IMR-90 (cell line): ENCODE measurements at regions not wholly inside any gene's neighbourhood (a gene's known extent, or its start where the extent isn't known, plus 50 kb on each side); places are given as distances from the start of the nearest gene placed in this dataset.
A peak's percentile ranks its signal among the peaks of the same experiment; 100 is the strongest.

Experiments
- ATAC-seq: fragments of 200-7000 bp; cut with Tn5 transposase; 2 replicates; pipeline ENCODE4 v1.9.1; 2020; ENCODE audit warnings: low read depth, mild to moderate bottlenecking, moderate library complexity
- BruUV-seq: library from RNA; stranded (reverse); fragments of 400-500 nt; replicated peaks from 2 replicates; lab custom pipeline; 2021; lab: Mats Ljungman, UMichigan
- CTCF ChIA-PET: fragments of 300-600 bp; formaldehyde crosslinking; extraction: SDS; loops from one replicate; lab custom pipeline; 2021; ENCODE audit warnings: antibody characterized with exemption; lab: Yijun Ruan, JAX
- POLR2A ChIA-PET: fragments of 300-600 bp; sonication (Branson Sonifier 250); formaldehyde crosslinking; loops from one replicate; lab custom pipeline; 2022; ENCODE audit warnings: antibody characterized with exemption; ENCODE audit not compliant: unreplicated experiment; lab: Charles Lee
- DNase-seq: peaks from one replicate; pipeline ENCODE4 v3.0.0; 2013
- H2AFZ ChIP-seq: replicated peaks from 2 replicates; pipeline ENCODE3; 2013; ENCODE audit warnings: low read length, mild to moderate bottlenecking; ENCODE audit not compliant: poor library complexity
- H2AK5ac ChIP-seq: 2 replicates; pipeline ENCODE4 v1.6.1; 2013; ENCODE audit warnings: low read depth, low read length, inconsistent platforms
- H2AK9ac ChIP-seq: replicated peaks from 2 replicates; pipeline ENCODE3; 2013; ENCODE audit warnings: mild to moderate bottlenecking, low read depth, low read length, moderate library complexity; ENCODE audit not compliant: poor library complexity
- H2BK120ac ChIP-seq: 2 replicates; pipeline ENCODE4 v1.6.1; 2013; ENCODE audit warnings: low read depth, low read length, inconsistent platforms
- H2BK15ac ChIP-seq: 3 replicates; pipeline ENCODE4 v1.6.1; 2013; ENCODE audit warnings: low read depth, low read length, inconsistent platforms
- H2BK20ac ChIP-seq: 2 replicates; pipeline ENCODE4 v1.6.1; 2013; ENCODE audit warnings: low read depth, mild to moderate bottlenecking, inconsistent platforms, low read length, moderate library complexity
- H2BK5ac ChIP-seq: 2 replicates; pipeline ENCODE4 v1.6.1; 2013; ENCODE audit warnings: mild to moderate bottlenecking, low read depth, low read length, inconsistent platforms; ENCODE audit not compliant: poor library complexity, severe bottlenecking
- H3K14ac ChIP-seq: replicated peaks from 2 replicates; pipeline ENCODE4 v1.6.1; 2013; ENCODE audit warnings: low read depth, low read length, inconsistent platforms
- H3K18ac ChIP-seq: 2 replicates; pipeline ENCODE4 v1.6.1; 2013; ENCODE audit warnings: low read depth, low read length, control low read depth
- H3K23ac ChIP-seq: 2 replicates; pipeline ENCODE4 v1.6.1; 2013; ENCODE audit warnings: low read depth, low read length, inconsistent platforms
- H3K27ac ChIP-seq: 2 replicates; pipeline ENCODE4 v1.5.1; 2013; ENCODE audit warnings: mild to moderate bottlenecking, control low read depth, low read length; ENCODE audit not compliant: insufficient read depth
- H3K27me3 ChIP-seq: 2 replicates; pipeline ENCODE4 v1.6.1; 2013; ENCODE audit warnings: low read length; ENCODE audit not compliant: control insufficient read depth, insufficient read depth
- H3K36me3 ChIP-seq: 2 replicates; pipeline ENCODE4 v1.6.1; 2013; ENCODE audit warnings: low read length, mixed read lengths; ENCODE audit not compliant: control insufficient read depth, insufficient read depth
- H3K4ac ChIP-seq: 2 replicates; pipeline ENCODE4 v1.6.1; 2013; ENCODE audit warnings: low read depth, low read length, inconsistent platforms
- H3K4me1 ChIP-seq: 2 replicates; pipeline ENCODE4 v1.6.1; 2013; ENCODE audit warnings: low read length, mixed read lengths; ENCODE audit not compliant: control insufficient read depth, insufficient read depth
- H3K4me2 ChIP-seq: 2 replicates; pipeline ENCODE4 v1.6.1; 2013; ENCODE audit warnings: low read depth, mild to moderate bottlenecking, control low read depth, low read length, moderate library complexity
- H3K4me3 ChIP-seq: 2 replicates; pipeline ENCODE4 v1.5.1; 2013; ENCODE audit warnings: low read depth, mild to moderate bottlenecking, control low read depth, low read length, moderate library complexity; ENCODE audit not compliant: insufficient read depth
- H3K56ac ChIP-seq: 2 replicates; pipeline ENCODE4 v1.6.1; 2013; ENCODE audit warnings: low read length, inconsistent platforms; ENCODE audit not compliant: insufficient read depth; ENCODE audit errors: extremely low read depth
- H3K79me1 ChIP-seq, 2 experiments: 2 replicates each; pipeline ENCODE4 v1.6.1; 2013; ENCODE audit warnings: low read length in 2 of 2, inconsistent platforms in 1 of 2, low read depth in 1 of 2
- H3K9ac ChIP-seq: 2 replicates; pipeline ENCODE4 v1.6.1; 2013; ENCODE audit warnings: low read depth, low read length, control low read depth
- H3K9me1 ChIP-seq: 2 replicates; pipeline ENCODE4 v1.6.1; 2013; ENCODE audit warnings: low read length, inconsistent platforms; ENCODE audit not compliant: insufficient read depth
- H3K9me3 ChIP-seq: 2 replicates; pipeline ENCODE4 v1.6.1; 2013; ENCODE audit warnings: low read length; ENCODE audit not compliant: control insufficient read depth, insufficient read depth
- H4K20me1 ChIP-seq: 2 replicates; pipeline ENCODE4 v1.6.1; 2013; ENCODE audit warnings: low read length, inconsistent platforms; ENCODE audit not compliant: insufficient read depth
- H4K5ac ChIP-seq: 2 replicates; pipeline ENCODE4 v1.6.1; 2013; ENCODE audit warnings: mild to moderate bottlenecking, low read depth, low read length, control low read depth
- H4K8ac ChIP-seq, 2 experiments: 2 replicates each; pipeline ENCODE4 v1.6.1; 2013; ENCODE audit warnings: low read depth in 2 of 2, low read length in 2 of 2, control low read depth in 1 of 2, inconsistent platforms in 1 of 2
- H4K91ac ChIP-seq: 2 replicates; pipeline ENCODE4 v1.6.1; 2013; ENCODE audit warnings: low read depth, low read length, inconsistent platforms; ENCODE audit not compliant: insufficient read depth
- BHLHE40 ChIP-seq: fragments of 150-350 bp; IDR thresholded peaks from 2 replicates; pipeline ENCODE4 v1.6.1; 2016; ENCODE audit warnings: mild to moderate bottlenecking, low read depth, low read length
- CHD1 ChIP-seq: IDR thresholded peaks from 2 replicates; pipeline ENCODE4 v1.6.1; 2012; ENCODE audit warnings: low read depth, low read length, improper control_type of control experiment
- CTCF ChIP-seq: conservative IDR thresholded peaks from 2 replicates; pipeline ENCODE4 v1.5.1; 2012; ENCODE audit warnings: mild to moderate bottlenecking, low read depth, low read length, improper control_type of control experiment
- ELK1 ChIP-seq: fragments of 150-350 bp; IDR thresholded peaks from 2 replicates; pipeline ENCODE4 v1.6.1; 2016; ENCODE audit warnings: low read depth, mild to moderate bottlenecking, low read length, moderate library complexity, borderline replicate concordance
- MAFK ChIP-seq: IDR thresholded peaks from 2 replicates; pipeline ENCODE4 v1.6.1; 2012; ENCODE audit warnings: low read depth, low read length, improper control_type of control experiment
- MXI1 ChIP-seq: IDR thresholded peaks from 2 replicates; pipeline ENCODE4 v1.6.1; 2012; ENCODE audit warnings: low read depth, mild to moderate bottlenecking, low read length, moderate library complexity, borderline replicate concordance
- NFE2L2 ChIP-seq: fragments of 150-350 bp; IDR thresholded peaks from 2 replicates; pipeline ENCODE4 v1.6.1; 2016; ENCODE audit warnings: low read depth, mild to moderate bottlenecking, low read length
- POLR2A ChIP-seq: IDR thresholded peaks from 2 replicates; pipeline ENCODE4 v1.6.1; 2012; ENCODE audit warnings: mild to moderate bottlenecking, low read depth, low read length
- RAD21 ChIP-seq: IDR thresholded peaks from 2 replicates; pipeline ENCODE4 v1.6.1; 2012; ENCODE audit warnings: low read length, improper control_type of control experiment
- RCOR1 ChIP-seq: IDR thresholded peaks from 2 replicates; pipeline ENCODE4 v1.6.1; 2012; ENCODE audit warnings: mild to moderate bottlenecking, low read length, improper control_type of control experiment; ENCODE audit not compliant: insufficient replicate concordance
- RFX5 ChIP-seq: IDR thresholded peaks from 2 replicates; pipeline ENCODE4 v1.8.0; 2012; ENCODE audit warnings: low read depth, mild to moderate bottlenecking, low read length, moderate library complexity
- SMC3 ChIP-seq: fragments of 150-350 bp; IDR thresholded peaks from 2 replicates; pipeline ENCODE4 v1.6.1; 2016; ENCODE audit warnings: low read depth, mild to moderate bottlenecking, antibody characterized with exemption, low read length, moderate library complexity
- USF2 ChIP-seq: fragments of 150-350 bp; IDR thresholded peaks from 2 replicates; pipeline ENCODE4 v1.6.1; 2017; ENCODE audit warnings: mild to moderate bottlenecking, antibody characterized with exemption, low read length, low read depth
- WGBS, 2 experiments: methylation state at CpG; one replicate each; pipeline versions ENCODE4 v1.1.5 to v1.1.7; 2013; ENCODE audit warnings: missing lambda C conversion rate in 2 of 2; ENCODE audit not compliant: insufficient read length in 1 of 2; ENCODE audit errors: extremely low coverage in 2 of 2; 5-methylcytosine and 5-hydroxymethylcytosine counted together
- dilution Hi-C: fragments of 300-500 bp; cut with HindIII; formaldehyde crosslinking; loops from one replicate; pipeline ENCODE4 v1.14.3; 2018; ENCODE audit warnings: low sequenced_read_pairs; ENCODE audit not compliant: unreplicated experiment
- in situ Hi-C: fragments of 300-500 bp; cut with MboI; formaldehyde crosslinking; loops from 3 replicates; pipeline ENCODE4 v1.14.3; 2019; ENCODE audit warnings: low sequenced_read_pairs, inconsistent platforms, mixed read lengths
- intact Hi-C: fragments of 100-400 bp; cut with micrococcal nuclease; formaldehyde crosslinking; loops from 2 replicates; pipeline ENCODE4 v1.10.0; 2022

- no TSS peak for BruUV-seq
- Histone ChIP-seq H2BK15ac (peak overlapping the region; percentile 27; the same call in 2 of the 3 replicates), H2AK5ac (peak overlapping the region; percentile 85), H3K9ac (no peak overlapping the region; the same call in 1 of the 2 replicates), H3K4me2 (no peak overlapping the region), H3K4me1 (peaks cover 16% of the 10 kb centered on the region), H3K9me1 (peaks cover 18% of the 10 kb centered on the region), H2AK9ac (no peak overlapping the region), H3K14ac (no peak overlapping the region; the same call in 1 of the 2 replicates), H4K8ac (peak overlapping the region in 1 of 2 experiments; percentile 15; a peak in 2 of 4 replicates), H3K4ac (peak overlapping the region; percentile 59), H4K5ac (no peak overlapping the region), H2BK120ac (peak overlapping the region; percentile 23; the same call in 1 of the 2 replicates), H3K23ac (0 out of 2 replicates have a peak overlapping the region, but pooled peaks have one; percentile 17), H4K20me1 (no peaks in the 10 kb centered on the region), H3K27ac (no peak overlapping the region), H4K91ac (peak overlapping the region; percentile 77; the same call in 1 of the 2 replicates), H3K4me3 (no peak overlapping the region), H3K79me1 (no peaks in the 10 kb centered on the region), H3K27me3 (peaks cover 6% of the 10 kb centered on the region), H3K36me3 (no peaks in the 10 kb centered on the region), H2BK20ac (peak overlapping the region; percentile 9), H3K56ac (no peak overlapping the region), H2BK5ac (peak overlapping the region; percentile 68), H2AFZ (peak overlapping the region; percentile 40), H3K9me3 (peaks cover 8% of the 10 kb centered on the region), H3K18ac (no peak overlapping the region)
- no peak for TF ChIP-seq MAFK
- no peak for TF ChIP-seq RAD21
- no peak for TF ChIP-seq RCOR1
- TF ChIP-seq RFX5 = no peak
- no peak for TF ChIP-seq SMC3
- no peak for TF ChIP-seq BHLHE40
- no peak for TF ChIP-seq CHD1
- no peak for TF ChIP-seq ELK1
- no peak for TF ChIP-seq USF2
- TF ChIP-seq CTCF = no peak
- TF ChIP-seq POLR2A = no peak
- no peak for TF ChIP-seq MXI1
- TF ChIP-seq NFE2L2 = no peak
- ChIA-PET POLR2A (no interaction called here), CTCF (interaction anchor here (0.7 to 1.2 kb wide), 2 partner anchors 10 to 167 kb away, joined by 4 read pairs; no protein-coding TSS in a partner anchor)
- dilution Hi-C loops = no loop called here
- intact Hi-C loops = no loop called here
- ATAC-seq = no peak
- in situ Hi-C loops = no loop called here
- no peak for DNase-seq
- 60% methylated on average over 1 of the region's 24 CpGs; no CpG with 5 or more reads in 1 of the 2 experiments for WGBS, 2 experiments
These were observed 239.9 kb upstream of the ZMIZ1 start for GRCh38 chr10:78828647-78829539.
